ENCODE measurements at regions not wholly inside any gene's neighbourhood (a gene's known extent, or its start where the extent isn't known, plus 50 kb on each side); places are given as distances from the start of the nearest gene placed in this dataset.

DNA sequence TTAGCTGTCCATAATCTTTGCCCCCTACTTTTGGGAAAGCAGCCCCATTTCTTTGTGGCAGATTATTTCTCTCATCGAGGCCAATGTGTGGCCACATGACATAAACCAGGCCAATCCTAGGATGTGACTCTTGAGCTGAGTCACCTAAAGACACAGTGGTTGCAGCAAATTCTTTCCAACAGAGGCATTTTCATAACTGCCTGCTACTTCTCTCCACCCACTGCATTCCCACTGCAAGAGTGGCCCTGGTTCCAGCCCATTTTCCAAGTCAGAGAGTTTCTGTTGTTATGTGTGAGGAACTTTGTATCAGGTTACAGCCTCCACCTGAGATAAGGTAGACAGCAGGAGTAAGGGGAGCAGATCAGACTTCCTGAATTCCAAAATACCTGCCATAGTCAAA, 195.2 kb downstream of the RGS9 start:
- no peak for TF ChIP-seq CTCF (IDR thresholded peaks at IDR 0.05)
- TF ChIP-seq EP300 (IDR thresholded peaks at IDR 0.05) = no peak

Measured in ovary (tissue), 3 donors.